ENCODE measurements at regions not wholly inside any gene's neighbourhood (a gene's known extent, or its start where the extent isn't known, plus 50 kb on each side); places are given as distances from the start of the nearest gene placed in this dataset.

GRCh38 chr3:21273259-21274025 is 477.6 kb downstream of the ZNF385D start:
- Histone ChIP-seq H3K9me3 (peaks cover 0 to 24% (median 8%) of the 10 kb centered on the region in 8 donors), H3K4me1 (no peaks in the 10 kb centered on the region), H3K27ac (no peak overlapping the region), H3K4me3 (no peak overlapping the region), H3K36me3 (no peaks in the 10 kb centered on the region), H3K27me3 (replicated peaks in 1 of 7) (no peaks in the 10 kb centered on the region)
- DNase-seq = no peak
- intact Hi-C loops (cut with DNase I; ENCODE audit: low total_unique reads) = no loop called here
- 47 to 61% (median 60%) methylated on average over 4 of the region's 4 CpGs for WGBS, 5 donors
- no peak for TF ChIP-seq CTCF (IDR thresholded peaks at IDR 0.05 in 8 of 11, conservative IDR thresholded peaks at IDR 0.05 in 3 of 11)
- no peak for TF ChIP-seq POLR2AphosphoS5 (IDR thresholded peaks at IDR 0.05)
- no peak for TF ChIP-seq POLR2A (IDR thresholded peaks at IDR 0.05)

GRCh38 chr3:21271606-21272016 is 479.4 kb downstream of the ZNF385D start:
- Histone ChIP-seq H3K9me3 (peaks cover 0 to 24% (median 10%) of the 10 kb centered on the region in 8 donors), H3K36me3 (no peaks in the 10 kb centered on the region), H3K4me3 (no peak overlapping the region), H3K27ac (no peak overlapping the region), H3K27me3 (replicated peaks in 1 of 7) (no peaks in the 10 kb centered on the region), H3K4me1 (no peaks in the 10 kb centered on the region)
- no peak for DNase-seq
- 84 to 96% (median 94%) methylated on average over 9 to 19 of the region's 19 CpGs for WGBS, 5 donors
- no peak for TF ChIP-seq POLR2A (IDR thresholded peaks at IDR 0.05)
- no peak for TF ChIP-seq CTCF (IDR thresholded peaks at IDR 0.05 in 8 of 11, conservative IDR thresholded peaks at IDR 0.05 in 3 of 11)
- no peak for TF ChIP-seq POLR2AphosphoS5 (IDR thresholded peaks at IDR 0.05)
- intact Hi-C loops (cut with DNase I; ENCODE audit: low total_unique reads) = no loop called here

GRCh38 chr3:21269882-21270281 is 481.1 kb downstream of the ZNF385D start:
- no peaks in the 10 kb centered on the region for H3K4me1 ChIP-seq
- DNase-seq = no peak
- no peak overlapping the region for H3K27ac ChIP-seq
- H3K27me3 ChIP-seq (replicated peaks in 1 of 7) = no peaks in the 10 kb centered on the region
- no peak overlapping the region for H3K4me3 ChIP-seq
- peaks cover 0 to 20% (median 9%) of the 10 kb centered on the region in 8 donors for H3K9me3 ChIP-seq
- TF ChIP-seq POLR2A (IDR thresholded peaks at IDR 0.05) = no peak
- no peak for TF ChIP-seq POLR2AphosphoS5 (IDR thresholded peaks at IDR 0.05)
- TF ChIP-seq CTCF (IDR thresholded peaks at IDR 0.05 in 8 of 11, conservative IDR thresholded peaks at IDR 0.05 in 3 of 11) = no peak
- intact Hi-C loops (cut with DNase I; ENCODE audit: low total_unique reads) = no loop called here
- H3K36me3 ChIP-seq = no peaks in the 10 kb centered on the region

GRCh38 chr3:21260507-21260906 is 490.5 kb downstream of the ZNF385D start:
- no peak for TF ChIP-seq POLR2A (IDR thresholded peaks at IDR 0.05)
- no peak for TF ChIP-seq POLR2AphosphoS5 (IDR thresholded peaks at IDR 0.05)
- no peak for TF ChIP-seq CTCF (IDR thresholded peaks at IDR 0.05 in 8 of 11, conservative IDR thresholded peaks at IDR 0.05 in 3 of 11)
- Histone ChIP-seq H3K27ac (no peak overlapping the region), H3K27me3 (replicated peaks in 1 of 7) (no peaks in the 10 kb centered on the region), H3K4me1 (no peaks in the 10 kb centered on the region), H3K9me3 (peaks cover 0 to 8% (median 3%) of the 10 kb centered on the region in 8 donors), H3K4me3 (no peak overlapping the region), H3K36me3 (no peaks in the 10 kb centered on the region)
- intact Hi-C loops (cut with DNase I; ENCODE audit: low total_unique reads) = no loop called here
- DNase-seq = no peak
- WGBS, 5 donors = 57 to 87% (median 74%) methylated on average over 5 of the region's 5 CpGs

Measured in spleen (tissue), 11 donors.